AG04449 (cell line): ENCODE measurements at regions not wholly inside any gene's neighbourhood (a gene's known extent, or its start where the extent isn't known, plus 50 kb on each side); places are given as distances from the start of the nearest gene placed in this dataset.
"Not testable (repeated sequence)": the region's sequence is repeated elsewhere in the genome, so short reads cannot be mapped to it uniquely, and the experiment has no call there.

Source experiments
- CTCF ChIA-PET: fragments of 350-600 bp; formaldehyde crosslinking; extraction: SDS; loops from one replicate; lab custom pipeline; 2021; ENCODE audit warnings: antibody characterized with exemption; lab: Yijun Ruan, JAX
- POLR2A ChIA-PET: fragments of 400-600, 350-600 bp; formaldehyde crosslinking; extraction: SDS; loops from one replicate; lab custom pipeline; 2020; ENCODE audit warnings: antibody characterized with exemption, inconsistent platforms; lab: Yijun Ruan, JAX
- DNase-seq: peaks from one replicate; pipeline ENCODE4 v3.0.0-alpha.2; 2010; ENCODE audit warnings: low read depth, low spot score
- H3K4me3 ChIP-seq: 2 replicates; pipeline ENCODE4 v1.5.1; 2011; ENCODE audit warnings: low read depth, mild to moderate bottlenecking, control low read depth, low read length
- TF ChIP-seq, protein P1 (sequence below): IDR thresholded peaks from one replicate; pipeline ENCODE4 v1.5.1; 2011; ENCODE audit warnings: mild to moderate bottlenecking, moderate library complexity, low read length, control low read depth, inconsistent platforms; ENCODE audit not compliant: insufficient read depth; ENCODE audit errors: missing control alignments

DNA sequence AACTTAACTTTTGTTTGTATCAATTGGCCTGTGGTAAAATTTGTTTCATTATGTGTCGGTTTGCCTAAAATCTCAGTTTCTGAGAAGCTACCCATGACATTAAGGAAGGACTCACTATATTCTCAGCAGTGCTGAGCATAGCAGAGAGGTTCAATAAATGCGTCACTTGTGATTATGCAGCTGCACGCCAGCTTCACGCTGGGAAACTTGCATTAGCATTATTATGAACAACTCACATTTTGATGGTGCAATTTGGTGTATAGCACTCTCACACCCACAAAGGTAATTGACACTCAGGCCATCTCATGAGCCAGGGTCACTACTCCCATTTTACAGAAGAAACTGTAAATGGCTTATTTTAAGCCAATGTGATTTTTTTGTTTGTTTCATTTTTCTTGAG, 80.6 kb upstream of the SALL1 start:
- TF ChIP-seq, protein P1, sequence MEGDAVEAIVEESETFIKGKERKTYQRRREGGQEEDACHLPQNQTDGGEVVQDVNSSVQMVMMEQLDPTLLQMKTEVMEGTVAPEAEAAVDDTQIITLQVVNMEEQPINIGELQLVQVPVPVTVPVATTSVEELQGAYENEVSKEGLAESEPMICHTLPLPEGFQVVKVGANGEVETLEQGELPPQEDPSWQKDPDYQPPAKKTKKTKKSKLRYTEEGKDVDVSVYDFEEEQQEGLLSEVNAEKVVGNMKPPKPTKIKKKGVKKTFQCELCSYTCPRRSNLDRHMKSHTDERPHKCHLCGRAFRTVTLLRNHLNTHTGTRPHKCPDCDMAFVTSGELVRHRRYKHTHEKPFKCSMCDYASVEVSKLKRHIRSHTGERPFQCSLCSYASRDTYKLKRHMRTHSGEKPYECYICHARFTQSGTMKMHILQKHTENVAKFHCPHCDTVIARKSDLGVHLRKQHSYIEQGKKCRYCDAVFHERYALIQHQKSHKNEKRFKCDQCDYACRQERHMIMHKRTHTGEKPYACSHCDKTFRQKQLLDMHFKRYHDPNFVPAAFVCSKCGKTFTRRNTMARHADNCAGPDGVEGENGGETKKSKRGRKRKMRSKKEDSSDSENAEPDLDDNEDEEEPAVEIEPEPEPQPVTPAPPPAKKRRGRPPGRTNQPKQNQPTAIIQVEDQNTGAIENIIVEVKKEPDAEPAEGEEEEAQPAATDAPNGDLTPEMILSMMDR = no peak
- ChIA-PET POLR2A (no interaction called here), CTCF (no interaction called here)
- DNase-seq = no peak
- H3K4me3 ChIP-seq = no peak overlapping the region

DNA sequence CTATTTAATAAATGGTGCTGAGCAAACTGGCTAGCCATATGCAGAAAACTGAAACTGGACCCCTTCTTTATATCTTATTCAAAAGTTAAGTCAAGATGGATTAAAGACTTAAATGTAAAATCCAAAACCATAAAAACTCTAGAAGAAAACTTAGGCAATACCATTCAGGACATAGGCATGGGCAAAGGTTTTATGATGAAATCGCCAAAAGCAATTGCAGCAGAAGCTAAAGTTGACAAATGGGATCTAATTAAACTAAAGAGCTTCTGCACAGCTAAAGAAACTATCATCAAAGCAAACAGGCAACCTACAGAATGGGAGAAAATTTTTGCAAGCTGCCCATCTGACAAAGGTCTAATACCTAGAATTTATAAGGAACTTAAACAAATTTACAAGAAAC, 79.0 kb upstream of the SALL1 start:
- DNase-seq, H3K4me3 ChIP-seq, POLR2A ChIA-PET, CTCF ChIA-PET: not testable (repeated sequence)

DNA sequence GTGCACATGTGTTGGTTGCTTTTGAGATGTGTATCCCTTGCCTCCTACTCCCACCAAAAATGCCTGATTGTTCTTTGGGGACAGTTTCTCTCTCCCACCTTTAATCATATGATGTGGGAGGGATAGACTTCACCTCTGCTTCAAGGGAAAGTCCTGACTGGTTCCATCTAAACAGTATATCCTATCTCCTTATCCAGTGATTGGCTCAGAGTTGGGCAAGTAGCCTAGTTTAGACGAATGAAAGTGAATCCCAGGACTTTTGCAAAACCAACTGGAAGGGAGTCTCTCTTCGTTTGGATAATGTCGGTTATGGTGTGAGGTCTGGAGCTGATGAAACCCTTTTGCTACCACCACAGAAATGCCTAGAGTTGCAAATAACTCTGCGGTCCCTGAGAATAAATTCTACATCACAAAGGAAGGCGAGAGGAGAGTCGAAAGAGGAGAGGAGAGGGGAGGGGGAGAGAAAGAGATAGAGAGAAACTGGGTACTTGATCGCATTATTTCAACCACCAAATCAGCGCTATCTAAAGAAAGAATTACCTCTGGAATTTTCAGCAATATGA, 77.1 kb upstream of the SALL1 start:
- DNase-seq = no peak
- ChIA-PET CTCF (no interaction called here), POLR2A (no interaction called here)
- TF ChIP-seq, protein P1 = no peak
- no peak overlapping the region for H3K4me3 ChIP-seq

DNA sequence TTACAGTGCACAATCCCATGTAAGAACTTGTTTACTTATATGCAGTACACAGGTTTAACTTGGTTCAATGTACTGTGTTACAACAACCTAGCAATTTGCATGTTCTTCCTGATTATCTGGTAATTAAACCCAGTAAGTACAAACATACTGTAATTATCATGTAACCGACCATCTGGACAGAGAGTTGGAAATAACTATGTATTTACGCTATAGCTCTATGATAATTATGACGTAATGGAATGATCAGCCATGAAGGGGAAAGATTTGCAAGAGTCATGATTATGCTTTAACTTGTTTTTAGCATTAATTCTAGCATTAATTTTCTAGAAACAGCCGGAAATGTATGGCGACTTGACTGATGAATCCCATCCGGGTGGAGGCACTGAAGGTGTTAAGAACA, 74.8 kb upstream of the SALL1 start:
- H3K4me3 ChIP-seq = no peak overlapping the region
- POLR2A ChIA-PET = no interaction called here
- TF ChIP-seq, protein P1 = no peak
- CTCF ChIA-PET = no interaction called here
- DNase-seq = no peak

DNA sequence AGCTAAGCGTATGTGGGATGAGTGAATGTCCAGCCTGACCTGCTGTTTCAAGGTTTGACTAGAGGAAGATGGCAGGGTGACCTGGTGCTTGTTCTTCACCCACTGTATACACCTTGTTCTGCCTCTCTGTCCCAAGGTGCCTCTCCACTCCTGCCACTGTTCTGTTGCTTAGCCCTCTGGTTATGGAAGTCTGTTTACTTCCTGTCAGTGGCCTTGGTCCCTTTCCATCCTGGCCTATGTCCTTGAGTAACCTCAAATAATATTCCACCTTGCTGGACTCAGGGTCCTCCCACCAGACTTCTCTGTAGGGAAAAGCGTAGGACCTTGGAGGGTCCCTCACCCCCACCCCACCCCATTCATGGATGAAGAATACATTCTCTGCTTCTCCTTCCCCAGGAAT, 73.2 kb upstream of the SALL1 start:
- no peak for DNase-seq
- H3K4me3 ChIP-seq = no peak overlapping the region
- ChIA-PET CTCF (no interaction called here), POLR2A (no interaction called here)
- TF ChIP-seq, protein P1 = no peak

DNA sequence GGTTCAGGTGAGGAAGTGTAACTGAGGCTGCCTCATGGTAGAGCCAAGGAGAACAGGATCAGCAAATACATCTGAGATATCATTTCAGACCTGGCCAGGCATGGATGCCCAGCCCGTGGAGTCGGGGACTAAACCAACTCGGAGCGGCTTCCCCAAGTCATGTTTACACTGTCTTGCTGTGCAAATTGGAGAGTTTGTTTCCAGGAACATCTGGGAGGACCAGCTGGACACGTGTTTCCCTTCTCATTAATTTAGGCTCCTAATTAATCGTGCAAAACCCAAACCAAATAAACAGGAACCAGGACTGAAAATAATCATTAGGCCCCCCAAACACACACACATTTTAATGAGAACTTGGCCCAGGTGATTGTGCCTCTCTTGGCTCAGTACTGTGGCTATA, 70.9 kb upstream of the SALL1 start:
- TF ChIP-seq, protein P1 = no peak
- CTCF ChIA-PET = no interaction called here
- H3K4me3 ChIP-seq = no peak overlapping the region
- POLR2A ChIA-PET = no interaction called here
- no peak for DNase-seq

DNA sequence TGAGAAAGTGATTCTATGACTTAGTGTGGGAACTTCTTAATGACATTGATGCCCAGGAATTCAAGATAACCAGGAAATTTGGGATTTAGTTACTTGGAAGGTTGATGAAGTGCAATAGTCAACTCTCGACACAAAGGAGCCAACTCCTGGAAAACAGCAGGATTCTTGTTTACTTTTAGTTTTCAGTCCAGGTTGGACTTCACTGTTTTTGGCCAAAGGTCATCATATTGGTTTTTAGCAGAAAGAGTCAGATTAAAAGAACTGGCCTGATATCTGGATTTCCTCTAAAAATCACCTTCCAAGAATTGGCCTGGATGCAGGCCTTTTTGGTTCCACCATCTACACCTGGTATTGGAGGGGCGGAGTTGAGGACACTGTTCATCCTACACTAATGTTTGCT, 60.1 kb upstream of the SALL1 start:
- POLR2A ChIA-PET = no interaction called here
- TF ChIP-seq, protein P1 = no peak
- no peak overlapping the region for H3K4me3 ChIP-seq
- CTCF ChIA-PET = no interaction called here
- DNase-seq = no peak
